IMR-90 (cell line): ENCODE measurements at regions not wholly inside any gene's neighbourhood (a gene's known extent, or its start where the extent isn't known, plus 50 kb on each side); places are given as distances from the start of the nearest gene placed in this dataset.
"Not testable (repeated sequence)": the region's sequence is repeated elsewhere in the genome, so short reads cannot be mapped to it uniquely, and the experiment has no call there.

Source experiments
- MAZ ChIP-seq: IDR thresholded peaks from 2 replicates; pipeline ENCODE4 v1.6.1; 2012; ENCODE audit warnings: low read depth, mild to moderate bottlenecking, low read length, improper control_type of control experiment, moderate library complexity, borderline replicate concordance
- POLR2A ChIP-seq: IDR thresholded peaks from 2 replicates; pipeline ENCODE4 v1.6.1; 2012; ENCODE audit warnings: mild to moderate bottlenecking, low read depth, low read length
- SMC3 ChIP-seq: fragments of 150-350 bp; IDR thresholded peaks from 2 replicates; pipeline ENCODE4 v1.6.1; 2016; ENCODE audit warnings: low read depth, mild to moderate bottlenecking, antibody characterized with exemption, low read length, moderate library complexity
- TF ChIP-seq, protein P1 (sequence below): conservative IDR thresholded peaks from 2 replicates; pipeline ENCODE4 v1.5.1; 2012; ENCODE audit warnings: mild to moderate bottlenecking, low read depth, low read length, improper control_type of control experiment

DNA sequence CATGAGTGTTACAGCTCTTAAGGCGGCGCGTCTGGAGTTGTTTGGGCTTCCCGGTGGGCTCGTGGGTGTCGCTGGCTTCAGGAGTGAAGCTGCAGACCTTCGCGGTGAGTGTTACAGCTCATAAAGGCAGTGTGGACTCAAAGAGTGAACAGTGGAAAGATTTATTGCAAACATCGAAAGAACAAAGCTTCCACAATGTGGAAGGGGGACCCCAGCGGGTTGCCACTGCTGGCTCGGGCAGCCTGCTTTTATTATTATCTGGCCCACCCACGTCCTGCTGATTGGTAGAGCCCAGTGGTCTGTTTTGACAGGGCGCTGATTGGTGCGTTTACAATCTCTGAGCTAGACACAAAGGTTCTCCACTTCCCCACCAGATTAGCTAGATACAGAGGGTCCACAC lies 405.7 kb downstream of the HLX start:
- TF ChIP-seq, protein P1, sequence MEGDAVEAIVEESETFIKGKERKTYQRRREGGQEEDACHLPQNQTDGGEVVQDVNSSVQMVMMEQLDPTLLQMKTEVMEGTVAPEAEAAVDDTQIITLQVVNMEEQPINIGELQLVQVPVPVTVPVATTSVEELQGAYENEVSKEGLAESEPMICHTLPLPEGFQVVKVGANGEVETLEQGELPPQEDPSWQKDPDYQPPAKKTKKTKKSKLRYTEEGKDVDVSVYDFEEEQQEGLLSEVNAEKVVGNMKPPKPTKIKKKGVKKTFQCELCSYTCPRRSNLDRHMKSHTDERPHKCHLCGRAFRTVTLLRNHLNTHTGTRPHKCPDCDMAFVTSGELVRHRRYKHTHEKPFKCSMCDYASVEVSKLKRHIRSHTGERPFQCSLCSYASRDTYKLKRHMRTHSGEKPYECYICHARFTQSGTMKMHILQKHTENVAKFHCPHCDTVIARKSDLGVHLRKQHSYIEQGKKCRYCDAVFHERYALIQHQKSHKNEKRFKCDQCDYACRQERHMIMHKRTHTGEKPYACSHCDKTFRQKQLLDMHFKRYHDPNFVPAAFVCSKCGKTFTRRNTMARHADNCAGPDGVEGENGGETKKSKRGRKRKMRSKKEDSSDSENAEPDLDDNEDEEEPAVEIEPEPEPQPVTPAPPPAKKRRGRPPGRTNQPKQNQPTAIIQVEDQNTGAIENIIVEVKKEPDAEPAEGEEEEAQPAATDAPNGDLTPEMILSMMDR, result not testable (repeated sequence)
- not testable (repeated sequence) for TF ChIP-seq MAZ, SMC3, POLR2A
